ENCODE measurements at regions not wholly inside any gene's neighbourhood (a gene's known extent, or its start where the extent isn't known, plus 50 kb on each side); places are given as distances from the start of the nearest gene placed in this dataset.

GRCh38 chr17:70771804-70772386 lies 602.6 kb downstream of the KCNJ2 start:
- H3K4me3 ChIP-seq = no peak overlapping the region
- H3K4me1 ChIP-seq = no peaks in the 10 kb centered on the region
- no peak overlapping the region for H3K27ac ChIP-seq
- H3K36me3 ChIP-seq = no peaks in the 10 kb centered on the region
- no peaks in the 10 kb centered on the region for H3K27me3 ChIP-seq
- intact Hi-C loops (cut with DNase I; ENCODE audit: low total_unique reads) = no loop called here
- no peak for TF ChIP-seq CTCF (IDR thresholded peaks at IDR 0.05)
- DNase-seq = no peak
- no peaks in the 10 kb centered on the region for H3K9me3 ChIP-seq

GRCh38 chr17:70772761-70773160 lies 603.4 kb downstream of the KCNJ2 start:
- intact Hi-C loops (cut with DNase I; ENCODE audit: low total_unique reads) = no loop called here

GRCh38 chr17:70773258-70773657 lies 603.9 kb downstream of the KCNJ2 start:
- no peak for DNase-seq
- no peaks in the 10 kb centered on the region for H3K9me3 ChIP-seq
- intact Hi-C loops (cut with DNase I; ENCODE audit: low total_unique reads) = no loop called here
- no peak overlapping the region for H3K27ac ChIP-seq
- no peaks in the 10 kb centered on the region for H3K27me3 ChIP-seq
- TF ChIP-seq CTCF (IDR thresholded peaks at IDR 0.05) = no peak
- no peaks in the 10 kb centered on the region for H3K4me1 ChIP-seq
- no peak overlapping the region for H3K4me3 ChIP-seq
- H3K36me3 ChIP-seq = no peaks in the 10 kb centered on the region

More at GRCh38 chr17:70772761-70773160, 603.4 kb downstream of the KCNJ2 start:
- Histone ChIP-seq H3K4me3 (no peak overlapping the region), H3K36me3 (no peaks in the 10 kb centered on the region), H3K27me3 (no peaks in the 10 kb centered on the region), H3K9me3 (no peaks in the 10 kb centered on the region), H3K27ac (no peak overlapping the region), H3K4me1 (no peaks in the 10 kb centered on the region)
- no peak for DNase-seq
- no peak for TF ChIP-seq CTCF (IDR thresholded peaks at IDR 0.05)

GRCh38 chr17:70774339-70775117 lies 605.2 kb downstream of the KCNJ2 start:
- no peak for DNase-seq
- Histone ChIP-seq H3K9me3 (no peaks in the 10 kb centered on the region), H3K27ac (no peak overlapping the region), H3K36me3 (no peaks in the 10 kb centered on the region), H3K27me3 (no peaks in the 10 kb centered on the region), H3K4me3 (no peak overlapping the region), H3K4me1 (no peaks in the 10 kb centered on the region)
- intact Hi-C loops (cut with DNase I; ENCODE audit: low total_unique reads) = no loop called here
- TF ChIP-seq CTCF (IDR thresholded peaks at IDR 0.05) = no peak

- intact Hi-C loops (cut with DNase I; ENCODE audit: low total_unique reads) = no loop called here
- no peak for TF ChIP-seq CTCF (IDR thresholded peaks at IDR 0.05)
- no peaks in the 10 kb centered on the region for H3K4me1 ChIP-seq
- no peaks in the 10 kb centered on the region for H3K9me3 ChIP-seq
- no peaks in the 10 kb centered on the region for H3K36me3 ChIP-seq
- no peak overlapping the region for H3K27ac ChIP-seq
- no peak for DNase-seq
- H3K4me3 ChIP-seq = no peak overlapping the region
- H3K27me3 ChIP-seq = no peaks in the 10 kb centered on the region
Observed at GRCh38 chr17:70775679-70776078, 606.3 kb downstream of the KCNJ2 start.

All from tibial artery (tissue), 4 donors.